ENCODE measurements at regions not wholly inside any gene's neighbourhood (a gene's known extent, or its start where the extent isn't known, plus 50 kb on each side); places are given as distances from the start of the nearest gene placed in this dataset.

- no peak for DNase-seq
Observed at GRCh38 chr20:19079536-19080299, 132.7 kb upstream of the SLC24A3 start.

GRCh38 chr20:19081937-19082336, 130.5 kb upstream of the SLC24A3 start:
- DNase-seq, result no peak

GRCh38 chr20:19083136-19083621, 129.3 kb upstream of the SLC24A3 start:
- DNase-seq, result no peak

GRCh38 chr20:19090332-19090731, 122.1 kb upstream of the SLC24A3 start:
- DNase-seq, result no peak

- no peak for DNase-seq
Observed at GRCh38 chr20:19094959-19095541, 117.4 kb upstream of the SLC24A3 start.

GRCh38 chr20:19095762-19096161, 116.7 kb upstream of the SLC24A3 start:
- DNase-seq, result no peak

GRCh38 chr20:19096843-19097242, 115.6 kb upstream of the SLC24A3 start:
- no peak for DNase-seq

- DNase-seq, result no peak
Observed at GRCh38 chr20:19098117-19098516, 114.3 kb upstream of the SLC24A3 start.

- no peak for DNase-seq
Observed at GRCh38 chr20:19098806-19099578, 113.5 kb upstream of the SLC24A3 start.

- no peak for DNase-seq
Observed at GRCh38 chr20:19099596-19100545, 112.6 kb upstream of the SLC24A3 start.

GRCh38 chr20:19100975-19101374, 111.5 kb upstream of the SLC24A3 start:
- no peak for DNase-seq

- DNase-seq, result no peak
Observed at GRCh38 chr20:19104186-19104585, 108.3 kb upstream of the SLC24A3 start.

- no peak for DNase-seq
Observed at GRCh38 chr20:19108155-19108554, 104.3 kb upstream of the SLC24A3 start.

GRCh38 chr20:19110285-19110684, 102.2 kb upstream of the SLC24A3 start:
- DNase-seq, result no peak

GRCh38 chr20:19110881-19111460, 101.5 kb upstream of the SLC24A3 start:
- no peak for DNase-seq

- DNase-seq, result no peak
Observed at GRCh38 chr20:19112828-19113227, 99.6 kb upstream of the SLC24A3 start.

GRCh38 chr20:19113343-19113930, 99.0 kb upstream of the SLC24A3 start:
- no peak for DNase-seq

GRCh38 chr20:19114410-19114809, 98.0 kb upstream of the SLC24A3 start:
- no peak for DNase-seq

- no peak for DNase-seq
Observed at GRCh38 chr20:19115581-19115980, 96.9 kb upstream of the SLC24A3 start.

GRCh38 chr20:19120011-19120410, 92.4 kb upstream of the SLC24A3 start:
- no peak for DNase-seq

- DNase-seq, result no peak
Observed at GRCh38 chr20:19120569-19120968, 91.9 kb upstream of the SLC24A3 start.

GRCh38 chr20:19121463-19121862, 91.0 kb upstream of the SLC24A3 start:
- no peak for DNase-seq

Data from activated CD4-positive, alpha-beta T cell treated with anti-CD3 and anti-CD28 coated beads, Interleukin-2, Interleukin-6, amounts not matched to agents 100 ng/mL and 50 ng/mL, durations not matched to agents 16 hours and 8 hours (primary cell).